ENCODE measurements at regions not wholly inside any gene's neighbourhood (a gene's known extent, or its start where the extent isn't known, plus 50 kb on each side); places are given as distances from the start of the nearest gene placed in this dataset.

DNA sequence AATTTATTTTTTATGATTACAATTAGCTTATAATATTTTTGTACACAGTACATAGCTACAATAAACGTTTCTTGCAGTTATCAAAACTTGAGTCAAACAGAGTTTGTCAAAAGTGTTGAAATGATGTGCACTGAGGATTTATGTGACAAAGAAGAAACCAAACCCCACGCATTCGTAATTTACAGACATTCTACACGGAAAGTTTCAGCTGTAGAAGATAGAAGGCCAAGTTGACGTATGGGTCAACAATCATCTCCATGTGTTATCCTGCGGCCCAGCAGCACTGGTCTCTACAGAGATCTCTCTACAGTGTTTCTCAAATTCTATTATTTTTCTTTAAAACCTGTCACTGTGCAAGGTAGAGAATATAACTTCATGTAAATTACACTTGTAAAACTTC, 1507.6 kb downstream of the PCDH9 start:
- ChIA-PET CTCF (ENCODE audit: low intra/inter-chr PET ratio, low total read pairs) (no interaction called here), POLR2A (no interaction called here)
- in situ Hi-C loops (cut with HindIII; ENCODE audit: extremely low pct_ligation_motif_present, low pct_unique_long_range_greater_than_20kb), result no loop called here
- intact Hi-C loops (cut with micrococcal nuclease; ENCODE audit: unreplicated experiment), result no loop called here
- no peaks in the 10 kb centered on the region for H3K27me3 ChIP-seq (ENCODE audit: control insufficient read depth in 1 of 2, insufficient read depth in 2 of 2, low read length in 2 of 2)
- no peaks in the 10 kb centered on the region for H3K4me1 ChIP-seq (ENCODE audit: insufficient read depth, low read length)
- TF ChIP-seq ZNF549 (CRISPR knock-in tag; IDR thresholded peaks at IDR 0.05), result no peak
- TF ChIP-seq, protein P1, sequence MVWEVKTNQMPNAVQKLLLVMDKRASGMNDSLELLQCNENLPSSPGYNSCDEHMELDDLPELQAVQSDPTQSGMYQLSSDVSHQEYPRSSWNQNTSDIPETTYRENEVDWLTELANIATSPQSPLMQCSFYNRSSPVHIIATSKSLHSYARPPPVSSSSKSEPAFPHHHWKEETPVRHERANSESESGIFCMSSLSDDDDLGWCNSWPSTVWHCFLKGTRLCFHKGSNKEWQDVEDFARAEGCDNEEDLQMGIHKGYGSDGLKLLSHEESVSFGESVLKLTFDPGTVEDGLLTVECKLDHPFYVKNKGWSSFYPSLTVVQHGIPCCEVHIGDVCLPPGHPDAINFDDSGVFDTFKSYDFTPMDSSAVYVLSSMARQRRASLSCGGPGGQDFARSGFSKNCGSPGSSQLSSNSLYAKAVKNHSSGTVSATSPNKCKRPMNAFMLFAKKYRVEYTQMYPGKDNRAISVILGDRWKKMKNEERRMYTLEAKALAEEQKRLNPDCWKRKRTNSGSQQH (CRISPR knock-in tag; IDR thresholded peaks at IDR 0.05; ENCODE audit: low read depth), result no peak
- no peak for TF ChIP-seq JUNB (CRISPR knock-in tag; IDR thresholded peaks at IDR 0.05; ENCODE audit: borderline replicate concordance)
- TF ChIP-seq KDM3A (CRISPR knock-in tag; IDR thresholded peaks at IDR 0.05; ENCODE audit: low read depth), result no peak
- TF ChIP-seq SIX1 (CRISPR knock-in tag; IDR thresholded peaks at IDR 0.05; ENCODE audit: borderline replicate concordance), result no peak
- peaks cover 10% of the 10 kb centered on the region; the same call in 1 of the 2 replicates for H3K9me3 ChIP-seq (ENCODE audit: low read length)
- no peak for ATAC-seq
- FAIRE-seq, result no peak
- DNase-seq (ENCODE audit: low spot score), result no peak
- no peak overlapping the region for H3K4me2 ChIP-seq (ENCODE audit: low read depth, low read length)
- no peak overlapping the region for H3K27ac ChIP-seq (ENCODE audit: extremely low read length, insufficient read depth, low read length)
- no TSS peak for BruUV-seq (replicated peaks)
- H3K36me3 ChIP-seq (replicated peaks in 1 of 2; ENCODE audit: control insufficient read depth in 1 of 2, insufficient read depth in 2 of 2, low read length in 2 of 2), result no peaks in the 10 kb centered on the region
- no peak overlapping the region for H3K9ac ChIP-seq (ENCODE audit: insufficient read depth, low read depth, low read length)
- H2AFZ ChIP-seq (ENCODE audit: low read length), result no peak overlapping the region
- H3K79me2 ChIP-seq (ENCODE audit: insufficient read depth, low read length), result no peaks in the 10 kb centered on the region
- no peaks in the 10 kb centered on the region for H4K20me1 ChIP-seq (ENCODE audit: insufficient read depth, low read length)
- H3K4me3 ChIP-seq (replicated peaks in 1 of 3; ENCODE audit: insufficient read depth in 1 of 3, low read depth in 2 of 3, low read length in 3 of 3), result no peak overlapping the region
- WGBS (ENCODE audit: low lambda C conversion rate), result 31% methylated on average over 6 of the region's 6 CpGs

DNA sequence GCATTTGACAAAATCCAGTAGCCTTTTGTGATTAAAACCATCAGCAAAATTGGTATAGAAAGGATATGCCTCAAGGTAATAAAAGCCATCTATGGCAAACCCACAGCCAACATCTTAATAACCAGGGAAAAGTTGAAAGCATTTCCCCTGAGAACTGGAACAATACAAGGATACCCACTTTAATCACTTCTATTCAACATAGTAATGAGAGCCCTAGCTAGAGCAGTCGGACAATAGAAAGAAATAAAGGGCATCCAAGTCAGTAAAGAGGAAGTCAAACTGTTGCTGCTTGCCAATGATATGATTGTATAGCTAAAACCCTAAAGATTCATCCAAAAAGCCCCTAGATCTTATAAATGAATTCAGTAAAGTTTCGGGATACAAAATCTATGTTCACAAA, 1510.3 kb downstream of the PCDH9 start:
- H3K4me1 ChIP-seq (ENCODE audit: insufficient read depth, low read length), result no peaks in the 10 kb centered on the region
- in situ Hi-C loops (cut with HindIII; ENCODE audit: extremely low pct_ligation_motif_present, low pct_unique_long_range_greater_than_20kb) (no loop called here), intact Hi-C loops (cut with micrococcal nuclease; ENCODE audit: unreplicated experiment) (loop anchor here (2.0 kb wide), 1 partner anchor 61 kb away; no protein-coding TSS in a partner anchor)
- WGBS (ENCODE audit: low lambda C conversion rate), result 0% methylated on average over 2 of the region's 2 CpGs
- H3K9me3 ChIP-seq (ENCODE audit: low read length), result peaks cover 10% of the 10 kb centered on the region; the same call in 1 of the 2 replicates
- no peak overlapping the region for H3K4me3 ChIP-seq (replicated peaks in 1 of 3; ENCODE audit: insufficient read depth in 1 of 3, low read depth in 2 of 3, low read length in 3 of 3)
- no peaks in the 10 kb centered on the region for H3K36me3 ChIP-seq (replicated peaks in 1 of 2; ENCODE audit: control insufficient read depth in 1 of 2, insufficient read depth in 2 of 2, low read length in 2 of 2)
- BruUV-seq (replicated peaks), result no TSS peak
- ATAC-seq, result no peak
- no peak overlapping the region for H3K27ac ChIP-seq (ENCODE audit: extremely low read length, insufficient read depth, low read length)
- TF ChIP-seq ZBTB34 (CRISPR knock-in tag; IDR thresholded peaks at IDR 0.05), result no peak
- TF ChIP-seq SMARCC2 (IDR thresholded peaks at IDR 0.05), result no peak
- TF ChIP-seq REL (CRISPR knock-in tag; conservative IDR thresholded peaks at IDR 0.05), result no peak
- TF ChIP-seq KMT2B (CRISPR knock-in tag; IDR thresholded peaks at IDR 0.05), result no peak
- no peak for TF ChIP-seq NAIF1 (CRISPR knock-in tag; IDR thresholded peaks at IDR 0.05; ENCODE audit: borderline replicate concordance)
- no peak for TF ChIP-seq LBX2 (CRISPR knock-in tag; IDR thresholded peaks at IDR 0.05; ENCODE audit: borderline replicate concordance)
- TF ChIP-seq ZNF841 (CRISPR knock-in tag; IDR thresholded peaks at IDR 0.05; ENCODE audit: borderline replicate concordance), result no peak
- no peak for TF ChIP-seq NFATC3 (CRISPR knock-in tag; IDR thresholded peaks at IDR 0.05)
- TF ChIP-seq REPIN1 (CRISPR knock-in tag; IDR thresholded peaks at IDR 0.05; ENCODE audit: borderline replicate concordance, low read depth), result no peak
- H3K27me3 ChIP-seq (ENCODE audit: control insufficient read depth in 1 of 2, insufficient read depth in 2 of 2, low read length in 2 of 2), result no peaks in the 10 kb centered on the region
- no peaks in the 10 kb centered on the region for H3K79me2 ChIP-seq (ENCODE audit: insufficient read depth, low read length)
- POLR2A ChIA-PET, result no interaction called here
- H4K20me1 ChIP-seq (ENCODE audit: insufficient read depth, low read length), result no peaks in the 10 kb centered on the region
- H3K4me2 ChIP-seq (ENCODE audit: low read depth, low read length), result no peak overlapping the region
- no peak overlapping the region for H2AFZ ChIP-seq (ENCODE audit: low read length)
- no peak for FAIRE-seq
- H3K9ac ChIP-seq (ENCODE audit: insufficient read depth, low read depth, low read length), result no peak overlapping the region
- no peak for DNase-seq (ENCODE audit: low spot score)
- CTCF ChIA-PET (ENCODE audit: low intra/inter-chr PET ratio, low total read pairs), result no interaction called here
